Esophagus (tissue), 2 donors: ENCODE measurements at regions not wholly inside any gene's neighbourhood (a gene's known extent, or its start where the extent isn't known, plus 50 kb on each side); places are given as distances from the start of the nearest gene placed in this dataset.

Source experiments
- H3K27ac ChIP-seq, 2 donors: one replicate each; pipeline ENCODE4 v1.5.1; 2013; ENCODE audit warnings: low read depth in 2 of 2, mild to moderate bottlenecking in 2 of 2, inconsistent platforms in 1 of 2, low read length in 1 of 2, moderate library complexity in 1 of 2
- H3K27me3 ChIP-seq, 2 donors: one replicate each; pipeline ENCODE4 v1.6.1; 2013; ENCODE audit warnings: low read length in 2 of 2, control low read depth in 1 of 2, mild to moderate bottlenecking in 1 of 2; ENCODE audit not compliant: insufficient read depth in 2 of 2, control insufficient read depth in 1 of 2
- H3K36me3 ChIP-seq, 2 donors: one replicate each; pipeline ENCODE4 v1.6.1; 2013; ENCODE audit warnings: low read length in 1 of 2; ENCODE audit not compliant: control insufficient read depth in 2 of 2, insufficient read depth in 2 of 2
- H3K4me1 ChIP-seq, 2 donors: one replicate each; pipeline ENCODE4 v1.6.1; 2013; ENCODE audit warnings: low read length in 1 of 2; ENCODE audit not compliant: control insufficient read depth in 2 of 2, insufficient read depth in 2 of 2
- H3K4me3 ChIP-seq, 2 donors: one replicate each; pipeline ENCODE4 v1.5.1; 2013; ENCODE audit warnings: low read length in 2 of 2, mild to moderate bottlenecking in 2 of 2, low read depth in 1 of 2, moderate library complexity in 1 of 2
- H3K9me3 ChIP-seq, 2 donors: one replicate each; pipeline ENCODE4 v1.6.1; 2013; ENCODE audit warnings: mild to moderate bottlenecking in 2 of 2, low read depth in 1 of 2, low read length in 1 of 2, moderate library complexity in 1 of 2; ENCODE audit not compliant: control insufficient read depth in 2 of 2, insufficient read depth in 1 of 2
- WGBS, 2 donors: extraction: QIAGEN DNeasy Blood & Tissue Kit; methylation state at CpG; one replicate each; pipeline ENCODE4 v1.1.7; 2013; 5-methylcytosine and 5-hydroxymethylcytosine counted together
- donor health status: healthy with polysubstance abuse.
- donor health status: Bipolar disorder and iron deficiency.

DNA sequence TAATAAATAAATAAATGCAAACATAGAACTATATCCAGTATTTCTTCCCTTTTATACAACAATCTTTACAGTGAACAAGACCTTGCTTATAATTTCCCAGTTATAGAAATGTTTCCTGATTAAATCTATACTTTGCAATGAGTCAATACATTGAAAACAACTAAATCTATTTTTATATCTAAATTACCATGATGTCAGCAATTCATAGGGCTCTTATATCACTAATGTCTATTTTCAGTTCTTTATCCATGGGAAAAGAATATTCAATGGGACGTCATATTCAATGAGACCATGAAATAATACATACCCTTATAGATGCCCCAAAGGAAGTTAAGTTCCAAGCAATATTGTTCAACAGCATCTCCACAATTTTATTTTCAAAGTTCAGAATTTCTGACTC, 359.9 kb downstream of the CASP12 start:
- Histone ChIP-seq H3K27ac (no peak overlapping the region), H3K36me3 (no peaks in the 10 kb centered on the region), H3K9me3 (no peaks in the 10 kb centered on the region), H3K4me1 (no peaks in the 10 kb centered on the region), H3K27me3 (no peaks in the 10 kb centered on the region), H3K4me3 (no peak overlapping the region)
- WGBS, 2 donors, result 89 to 98% methylated on average over 1 of the region's 1 CpG

DNA sequence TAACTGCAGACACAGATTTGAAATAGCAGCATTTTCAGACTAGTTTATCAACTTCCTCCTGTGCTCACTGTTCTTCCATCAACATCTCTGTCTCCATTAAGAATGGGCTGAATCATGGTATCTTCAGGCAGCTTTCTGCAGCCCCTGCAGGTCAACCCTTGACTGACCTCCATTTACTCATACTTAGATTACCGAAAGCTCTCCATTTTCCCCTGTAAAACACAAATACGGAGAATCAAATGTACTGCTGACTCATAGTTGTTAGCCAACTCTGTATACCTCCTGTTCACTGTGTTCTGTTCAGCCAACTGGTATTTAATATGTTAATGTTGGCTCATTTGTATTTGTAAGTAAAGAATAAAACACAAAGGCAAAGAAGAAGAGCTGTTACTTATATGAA, 364.0 kb downstream of the CASP12 start:
- no peaks in the 10 kb centered on the region for H3K27me3 ChIP-seq
- no peaks in the 10 kb centered on the region for H3K4me1 ChIP-seq
- WGBS, 2 donors, result 69 to 91% methylated on average over 2 of the region's 2 CpGs
- no peaks in the 10 kb centered on the region for H3K9me3 ChIP-seq
- no peak overlapping the region for H3K27ac ChIP-seq
- H3K36me3 ChIP-seq, result no peaks in the 10 kb centered on the region
- no peak overlapping the region for H3K4me3 ChIP-seq

DNA sequence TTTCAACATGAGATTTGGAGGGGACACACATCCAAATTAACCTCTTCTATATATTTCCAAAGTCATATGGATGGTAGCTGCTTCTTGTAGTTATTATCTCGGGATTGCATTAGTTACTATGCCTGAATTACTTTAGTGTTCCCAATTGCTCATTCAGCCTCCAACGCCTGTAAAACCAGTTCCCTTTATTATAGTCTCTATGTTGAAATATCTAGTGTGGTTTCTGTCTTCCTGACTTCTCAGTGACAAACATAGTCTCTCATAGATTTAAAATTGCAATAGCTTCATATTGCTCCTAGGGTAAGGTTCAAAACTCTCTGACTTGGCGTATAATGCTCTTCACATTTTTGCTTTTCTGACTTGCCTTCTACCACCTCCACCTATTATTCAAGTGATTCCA, 366.4 kb downstream of the CASP12 start:
- H3K27me3 ChIP-seq, result no peaks in the 10 kb centered on the region
- no peaks in the 10 kb centered on the region for H3K36me3 ChIP-seq
- no peak overlapping the region for H3K27ac ChIP-seq
- H3K9me3 ChIP-seq, result no peaks in the 10 kb centered on the region
- 58 to 63% methylated on average over 3 of the region's 3 CpGs for WGBS, 2 donors
- no peaks in the 10 kb centered on the region for H3K4me1 ChIP-seq
- no peak overlapping the region for H3K4me3 ChIP-seq

DNA sequence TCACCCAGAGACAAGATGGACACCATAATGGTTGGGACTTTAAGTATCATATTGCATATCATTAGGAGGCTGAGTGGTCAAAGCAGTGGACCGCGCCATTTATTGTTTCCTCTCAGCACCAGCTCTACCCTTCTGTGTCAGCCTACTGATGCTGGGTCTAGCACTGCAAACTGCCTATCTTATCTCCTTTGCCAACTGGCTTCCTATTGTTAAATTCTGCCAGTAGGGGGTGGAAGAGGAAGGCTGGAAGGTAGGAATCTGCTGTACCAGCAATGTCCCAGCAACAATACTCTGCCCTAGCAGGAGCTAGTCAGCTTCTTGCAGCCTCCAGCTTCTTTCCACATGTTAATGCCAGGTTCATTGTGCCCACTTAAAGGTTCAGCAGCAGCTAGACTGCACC, 367.1 kb upstream of the PDGFD start:
- no peak overlapping the region for H3K4me3 ChIP-seq
- 98 to 100% methylated on average over 2 of the region's 2 CpGs for WGBS, 2 donors
- H3K27me3 ChIP-seq, result no peaks in the 10 kb centered on the region
- H3K36me3 ChIP-seq, result no peaks in the 10 kb centered on the region
- H3K4me1 ChIP-seq, result no peaks in the 10 kb centered on the region
- H3K27ac ChIP-seq, result no peak overlapping the region
- H3K9me3 ChIP-seq, result no peaks in the 10 kb centered on the region

DNA sequence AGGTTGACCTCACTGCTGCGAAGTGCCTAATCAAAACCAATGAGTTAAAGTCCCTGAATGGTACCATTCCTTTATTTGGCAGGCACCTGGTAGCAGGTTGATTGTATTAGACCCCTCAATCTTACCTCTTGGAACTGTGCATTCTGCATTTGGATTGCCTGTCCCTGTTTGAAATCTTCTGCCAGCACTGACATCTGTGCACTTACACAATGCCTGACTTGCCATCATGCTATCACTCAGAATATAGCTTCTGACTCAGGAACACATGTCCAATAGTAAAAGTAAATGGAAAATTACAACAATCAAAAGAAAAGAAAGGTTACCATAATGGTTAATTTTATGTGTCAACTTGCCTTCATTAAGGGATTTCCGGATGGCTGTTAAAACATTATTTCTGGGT, 366.0 kb upstream of the PDGFD start:
- Histone ChIP-seq H3K9me3 (no peaks in the 10 kb centered on the region), H3K27ac (no peak overlapping the region), H3K4me3 (no peak overlapping the region), H3K27me3 (no peaks in the 10 kb centered on the region), H3K36me3 (no peaks in the 10 kb centered on the region), H3K4me1 (no peaks in the 10 kb centered on the region)
- 70 to 82% methylated on average over 2 of the region's 2 CpGs for WGBS, 2 donors

DNA sequence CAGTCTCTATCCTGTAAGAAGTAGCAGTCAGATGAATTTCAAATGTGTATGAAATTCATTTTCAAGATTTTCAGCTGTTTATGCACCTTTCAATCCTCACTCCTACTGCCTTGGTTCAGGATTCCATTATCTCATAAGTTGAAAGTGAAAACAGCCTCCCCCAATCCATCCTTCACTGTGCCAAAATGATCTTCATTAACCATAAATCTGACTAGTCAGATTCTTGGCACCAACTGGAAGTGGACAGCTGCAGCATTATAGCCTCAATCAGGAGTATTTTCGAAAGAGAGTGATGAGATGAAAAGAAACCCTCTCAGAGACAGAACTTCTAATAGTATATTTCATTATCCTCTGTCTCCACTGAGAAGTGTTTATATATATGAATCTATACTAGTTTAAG, 365.3 kb upstream of the PDGFD start:
- no peaks in the 10 kb centered on the region for H3K4me1 ChIP-seq
- no peak overlapping the region for H3K27ac ChIP-seq
- H3K27me3 ChIP-seq, result no peaks in the 10 kb centered on the region
- no peaks in the 10 kb centered on the region for H3K9me3 ChIP-seq
- H3K4me3 ChIP-seq, result no peak overlapping the region
- 60 to 74% methylated on average over 1 of the region's 1 CpG for WGBS, 2 donors
- no peaks in the 10 kb centered on the region for H3K36me3 ChIP-seq

DNA sequence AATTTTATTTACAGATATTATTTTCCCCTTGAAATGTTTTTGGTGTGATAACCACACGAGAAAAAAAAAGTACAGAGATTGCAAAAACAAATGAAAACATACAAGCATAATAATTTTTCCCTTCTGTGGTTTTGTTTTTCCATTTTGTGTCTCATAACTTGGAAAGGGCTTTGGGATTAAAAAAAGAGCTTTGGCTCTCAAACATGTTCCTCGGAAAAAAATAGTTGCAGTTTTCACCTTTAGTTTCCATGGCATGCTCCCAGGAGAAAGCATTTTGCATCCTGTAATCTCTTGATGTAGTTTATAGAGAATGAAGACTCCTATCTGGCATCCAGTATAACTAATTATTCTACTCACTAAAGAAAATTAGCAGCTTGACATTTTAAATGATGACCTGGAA, 362.1 kb upstream of the PDGFD start:
- no peaks in the 10 kb centered on the region for H3K9me3 ChIP-seq
- no peaks in the 10 kb centered on the region for H3K27me3 ChIP-seq
- H3K27ac ChIP-seq, result no peak overlapping the region
- H3K4me1 ChIP-seq, result no peaks in the 10 kb centered on the region
- no peak overlapping the region for H3K4me3 ChIP-seq
- WGBS, 2 donors, result 12 to 30% methylated on average over 2 of the region's 2 CpGs
- H3K36me3 ChIP-seq, result no peaks in the 10 kb centered on the region

DNA sequence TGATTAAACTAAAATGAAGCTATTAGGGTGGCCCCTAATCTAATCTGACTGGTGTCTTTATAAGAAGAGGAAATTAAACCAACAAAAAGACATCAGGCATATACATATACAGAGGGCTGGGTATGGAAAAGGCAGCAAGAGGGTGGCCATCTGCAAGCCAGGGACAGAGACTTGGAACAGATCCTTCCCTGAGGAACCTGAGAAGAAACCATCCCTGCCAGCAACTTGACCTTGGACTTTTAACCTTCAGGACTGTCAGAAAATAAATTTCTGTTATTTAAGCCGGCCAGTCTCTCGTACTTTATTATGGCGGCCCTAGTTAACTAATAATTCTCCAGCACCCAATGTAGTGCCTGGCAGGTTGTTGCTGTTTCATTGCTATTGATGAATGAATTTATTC, 361.5 kb upstream of the PDGFD start:
- Histone ChIP-seq H3K27ac (no peak overlapping the region), H3K9me3 (no peaks in the 10 kb centered on the region), H3K27me3 (no peaks in the 10 kb centered on the region), H3K4me1 (no peaks in the 10 kb centered on the region), H3K36me3 (no peaks in the 10 kb centered on the region), H3K4me3 (no peak overlapping the region)
- WGBS, 2 donors, result 34 to 62% methylated on average over 3 of the region's 3 CpGs

DNA sequence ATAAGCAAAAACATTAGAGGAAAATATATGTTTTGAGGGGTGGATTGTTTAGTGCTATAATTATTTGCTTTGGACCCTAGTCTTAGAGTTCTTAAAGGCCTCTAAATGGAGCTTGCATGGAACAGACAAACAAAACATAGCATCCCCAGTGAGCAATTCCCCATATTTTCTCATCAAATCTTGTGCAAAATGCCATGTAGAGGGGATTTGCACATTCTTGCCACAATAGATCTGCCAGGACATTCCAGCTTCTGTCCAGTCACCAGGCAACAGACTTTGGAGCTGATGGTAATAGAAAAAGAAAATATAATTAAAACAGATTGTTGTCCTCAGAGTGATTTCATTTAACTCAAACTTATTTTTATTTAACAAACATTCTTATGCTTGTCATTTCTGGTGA, 360.3 kb upstream of the PDGFD start:
- H3K27ac ChIP-seq, result no peak overlapping the region
- no peak overlapping the region for H3K4me3 ChIP-seq
- no peaks in the 10 kb centered on the region for H3K4me1 ChIP-seq
- H3K36me3 ChIP-seq, result no peaks in the 10 kb centered on the region
- no peaks in the 10 kb centered on the region for H3K27me3 ChIP-seq
- no peaks in the 10 kb centered on the region for H3K9me3 ChIP-seq

DNA sequence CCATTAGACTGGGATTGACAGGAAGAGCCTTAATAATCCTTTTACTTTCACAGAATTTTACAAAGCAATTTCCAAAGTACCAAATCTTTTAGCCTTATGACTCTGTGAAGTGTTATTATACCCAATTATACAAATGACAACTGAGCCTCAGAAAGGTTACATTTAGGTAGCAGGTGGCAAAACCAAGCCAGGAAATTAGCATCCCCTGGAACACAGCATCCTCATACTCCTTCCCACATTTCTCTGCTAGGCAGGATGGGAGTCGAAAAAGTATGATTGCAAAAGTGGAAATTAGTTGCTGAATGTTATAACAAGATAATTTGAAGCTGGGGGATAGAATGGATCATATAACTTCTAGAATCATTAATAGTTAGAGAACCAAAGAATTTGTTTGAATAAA, 359.7 kb upstream of the PDGFD start:
- WGBS, 2 donors, result 84 to 87% methylated on average over 1 of the region's 1 CpG
- Histone ChIP-seq H3K4me3 (no peak overlapping the region), H3K36me3 (no peaks in the 10 kb centered on the region), H3K9me3 (no peaks in the 10 kb centered on the region), H3K27me3 (no peaks in the 10 kb centered on the region), H3K27ac (no peak overlapping the region), H3K4me1 (no peaks in the 10 kb centered on the region)
